BLaER1 treated with 17β-estradiol and CSF1 and Interleukin-3, amounts not matched to agents 10 nM and 100 nM (cell line): ENCODE measurements at regions not wholly inside any gene's neighbourhood (a gene's known extent, or its start where the extent isn't known, plus 50 kb on each side); places are given as distances from the start of the nearest gene placed in this dataset.

ENCODE experiments used
- H3K27ac ChIP-seq, 11 experiments: shearing (Covaris generic); formaldehyde crosslinking; 2 replicates each; pipeline ENCODE4 v1.8.1; 2022
- H3K27me3 ChIP-seq, 11 experiments: shearing (Covaris generic); formaldehyde crosslinking; 2 replicates each; pipeline ENCODE4 v1.8.1; 2022
- H3K36me3 ChIP-seq, 11 experiments: shearing (Covaris generic); formaldehyde crosslinking; 2 replicates each; pipeline ENCODE4 v1.8.1; 2022
- H3K4me1 ChIP-seq, 10 experiments: shearing (Covaris generic); formaldehyde crosslinking; 2 replicates each; pipeline ENCODE4 v1.8.1; 2022
- H3K4me2 ChIP-seq, 11 experiments: shearing (Covaris generic); formaldehyde crosslinking; 2 replicates each; pipeline ENCODE4 v1.8.1; 2022
- H3K4me3 ChIP-seq, 10 experiments: shearing (Covaris generic); formaldehyde crosslinking; 2 replicates each; pipeline ENCODE4 v1.8.1; 2022
- H3K9ac ChIP-seq, 11 experiments: shearing (Covaris generic); formaldehyde crosslinking; 2 replicates each; pipeline ENCODE4 v1.8.1; 2022
- H3K9me3 ChIP-seq, 11 experiments: shearing (Covaris generic); formaldehyde crosslinking; replicated peaks in 1 of 11; 2 replicates each; pipeline ENCODE4 v1.8.1; 2022
- H4K20me1 ChIP-seq, 11 experiments: shearing (Covaris generic); formaldehyde crosslinking; 2 replicates each; pipeline ENCODE4 v1.8.1; 2022
- Cebpa-rat ChIP-seq, 11 experiments: shearing (Covaris generic); IDR thresholded peaks; 2 replicates each; pipeline ENCODE4 v1.8.1; 2022

DNA sequence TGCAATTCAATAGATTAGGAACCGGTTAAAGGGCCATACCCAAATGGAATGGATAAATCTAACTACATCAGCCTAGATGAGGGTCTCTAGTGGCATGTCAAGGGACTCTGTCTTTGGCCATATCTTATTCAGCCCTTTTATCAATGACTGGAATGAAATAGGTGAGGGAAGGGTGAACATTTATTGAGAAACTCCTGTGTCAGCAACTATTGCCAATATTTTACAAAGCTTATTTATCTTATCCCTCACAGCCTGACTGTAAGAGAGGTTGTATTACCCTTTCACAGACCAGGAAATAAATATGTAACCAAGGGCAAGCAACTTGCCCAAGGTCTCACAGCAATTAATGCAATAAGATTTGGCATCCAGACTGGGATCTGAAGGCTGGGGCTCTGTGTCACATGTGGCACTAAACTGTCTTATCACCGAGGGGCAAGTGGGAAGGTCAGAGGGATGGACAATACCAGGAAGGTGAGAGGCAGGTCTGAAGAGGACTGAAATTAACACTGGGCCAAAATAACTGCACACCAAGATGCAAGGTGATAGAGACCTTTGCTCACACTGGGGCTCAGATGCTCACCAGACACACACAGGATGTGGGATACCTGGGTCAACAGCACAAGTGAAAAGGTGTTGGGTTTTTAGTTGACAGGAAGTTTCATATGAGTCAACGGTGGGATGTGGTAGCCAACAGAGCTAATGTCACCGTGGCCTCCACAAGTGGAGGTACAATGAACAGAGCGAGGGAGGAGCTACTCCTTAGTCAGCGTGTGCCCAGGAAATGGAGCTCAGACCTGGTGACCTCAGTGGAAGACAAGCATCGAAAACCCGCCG is 261.3 kb downstream of the RPLP1 start:
- no peak for TF ChIP-seq Cebpa-rat (IDR thresholded peaks at IDR 0.05)
- Histone ChIP-seq H4K20me1 (no peaks in the 10 kb centered on the region), H3K9me3 (peaks cover 4 to 17% (median 9%) of the 10 kb centered on the region in 11 experiments), H3K4me1 (peaks cover 5 to 41% (median 17%) of the 10 kb centered on the region in 10 experiments), H3K27ac (no peak overlapping the region), H3K4me2 (peak overlapping the region in 2 of 11 experiments; percentile 19 to 45; a peak in 2 of 22 replicates), H3K9ac (no peak overlapping the region), H3K36me3 (no peaks in the 10 kb centered on the region), H3K27me3 (peaks cover 0 to 38% (median 21%) of the 10 kb centered on the region in 11 experiments; a peak in 12 of 22 replicates), H3K4me3 (no peak overlapping the region)

DNA sequence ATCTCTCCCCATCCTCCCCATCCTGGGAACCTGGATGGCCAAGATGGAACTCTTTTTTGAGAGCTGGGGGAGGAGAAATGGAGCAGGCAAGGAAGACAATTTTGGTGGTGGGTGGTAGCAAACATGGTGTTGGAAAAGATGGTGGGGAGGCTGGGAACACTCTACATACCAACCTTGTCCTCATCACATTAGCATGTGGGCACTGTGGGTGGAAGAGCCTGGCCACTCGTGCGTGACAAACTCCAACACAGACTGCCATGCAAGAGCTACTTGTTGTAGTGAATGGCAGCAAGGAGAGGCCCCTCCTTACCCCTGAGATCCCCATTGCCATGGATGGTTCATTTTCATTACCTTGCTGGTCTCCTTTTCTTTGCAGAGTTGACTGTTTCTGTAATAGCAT is 262.6 kb downstream of the RPLP1 start:
- peaks cover 18 to 53% (median 30%) of the 10 kb centered on the region in 10 experiments for H3K4me1 ChIP-seq
- H3K9ac ChIP-seq = no peak overlapping the region
- peaks cover 5 to 47% (median 24%) of the 10 kb centered on the region in 11 experiments; a peak in 21 of 22 replicates for H3K27me3 ChIP-seq
- no peaks in the 10 kb centered on the region for H3K36me3 ChIP-seq
- H3K9me3 ChIP-seq = 0 out of 22 replicates have a peak, but pooled peaks cover 0 to 4% (median 0%) of the 10 kb centered on the region in 11 experiments
- peak overlapping the region in 4 of 11 experiments; percentile 3 to 44 (median 21); a peak in 5 of 22 replicates for H3K4me2 ChIP-seq
- TF ChIP-seq Cebpa-rat (IDR thresholded peaks at IDR 0.05) = no peak
- H3K27ac ChIP-seq = no peak overlapping the region
- no peaks in the 10 kb centered on the region for H4K20me1 ChIP-seq
- no peak overlapping the region for H3K4me3 ChIP-seq

DNA sequence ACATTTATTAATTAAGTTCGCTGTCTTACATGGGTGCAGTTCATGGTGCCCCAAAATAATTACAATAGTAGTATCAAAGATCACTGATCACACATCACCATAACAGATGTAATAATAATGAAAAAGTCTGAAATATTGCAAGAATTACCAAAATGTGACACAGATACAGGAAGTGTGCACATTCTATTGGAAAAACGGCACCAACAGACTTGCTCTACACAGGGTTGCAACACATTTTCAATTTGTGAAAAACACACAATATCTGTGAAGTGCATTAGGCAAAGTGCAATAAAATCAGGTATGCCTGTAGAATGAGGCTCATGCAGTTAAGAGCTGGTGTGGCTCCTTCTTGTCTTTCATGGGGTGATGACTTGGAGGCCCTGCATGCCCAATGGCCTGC is 265.8 kb downstream of the RPLP1 start:
- TF ChIP-seq Cebpa-rat (IDR thresholded peaks at IDR 0.05) = no peak
- Histone ChIP-seq H3K4me3 (no peak overlapping the region), H3K4me1 (peaks cover 39 to 83% (median 56%) of the 10 kb centered on the region in 10 experiments), H3K9ac (peak overlapping the region in 1 of 11 experiments; percentile 6; a peak in 2 of 22 replicates), H3K9me3 (no peaks in the 10 kb centered on the region), H4K20me1 (peaks cover 0 to 9% (median 0%) of the 10 kb centered on the region in 11 experiments; a peak in 3 of 22 replicates), H3K4me2 (peak overlapping the region; percentile 68 to 93 (median 80)), H3K27ac (peak overlapping the region in 4 of 11 experiments; percentile 46 to 81 (median 68); a peak in 9 of 22 replicates), H3K36me3 (no peaks in the 10 kb centered on the region), H3K27me3 (peaks cover 22 to 71% (median 48%) of the 10 kb centered on the region in 11 experiments)

DNA sequence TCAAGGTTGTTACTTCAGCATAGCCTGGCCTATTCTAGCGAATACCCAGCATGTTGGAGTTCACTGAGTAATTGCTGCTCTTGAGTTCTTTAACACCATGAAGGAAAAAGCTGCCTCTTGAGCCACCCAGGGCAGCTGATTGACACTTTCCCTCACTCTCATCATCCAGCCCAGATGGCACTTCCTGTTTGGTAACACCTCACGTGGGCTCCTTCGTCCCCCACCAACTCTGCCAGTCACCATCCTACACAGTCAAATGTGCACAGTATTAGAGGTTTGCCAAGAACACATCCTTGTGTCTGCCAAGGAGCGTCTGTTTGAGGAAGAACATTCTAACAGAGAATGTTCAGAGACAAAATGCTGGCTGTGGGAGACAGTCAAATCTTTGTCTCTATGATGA is 266.3 kb downstream of the RPLP1 start:
- H3K9ac ChIP-seq = peak overlapping the region in 3 of 11 experiments; percentile 32 to 60 (median 56); a peak in 5 of 22 replicates

DNA sequence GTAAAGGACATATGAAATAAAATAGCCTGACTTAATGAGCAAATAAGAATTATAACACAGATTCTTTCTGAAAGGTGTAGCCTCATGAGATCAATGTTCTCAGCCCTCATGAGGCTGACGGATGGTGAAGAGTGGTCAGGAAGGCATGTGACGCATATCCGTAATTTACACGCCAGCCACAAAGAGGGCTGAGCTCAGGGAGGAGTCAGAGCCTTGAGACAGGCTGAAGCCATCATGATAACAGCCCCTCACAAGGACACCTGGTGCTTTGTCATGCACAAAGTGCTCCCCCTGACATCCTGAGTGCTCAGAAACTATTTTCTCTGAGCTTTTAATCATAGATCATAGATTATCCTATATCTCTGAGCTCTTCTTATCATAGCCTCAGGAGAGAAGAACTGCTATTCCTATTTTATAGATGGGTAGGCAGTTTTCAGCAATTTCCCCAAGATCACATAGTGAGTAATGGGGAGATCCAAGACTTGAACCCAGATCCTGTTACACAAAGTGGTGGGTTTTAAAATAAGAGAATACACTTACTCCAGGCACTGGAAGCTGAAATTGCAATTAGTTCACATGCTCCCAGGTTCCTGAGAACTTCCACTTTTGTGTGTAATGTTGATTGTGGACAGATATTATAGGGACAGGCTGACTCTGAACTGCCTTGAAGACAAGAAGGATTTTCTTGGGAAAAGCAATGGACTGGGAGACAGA is 267.1 kb downstream of the RPLP1 start:
- peak overlapping the region in 2 of 11 experiments; percentile 56 to 60; a peak in 2 of 22 replicates for H3K9ac ChIP-seq
- TF ChIP-seq Cebpa-rat (IDR thresholded peaks at IDR 0.05) = no peak
- peaks cover 0 to 15% (median 0%) of the 10 kb centered on the region in 11 experiments; a peak in 5 of 22 replicates for H4K20me1 ChIP-seq
- no peaks in the 10 kb centered on the region for H3K9me3 ChIP-seq
- peak overlapping the region; percentile 68 to 93 (median 80) for H3K4me2 ChIP-seq
- H3K4me3 ChIP-seq = no peak overlapping the region
- H3K27ac ChIP-seq = peak overlapping the region in 10 of 11 experiments; percentile 0 to 81 (median 40); a peak in 15 of 22 replicates
- H3K27me3 ChIP-seq = peaks cover 13 to 74% (median 53%) of the 10 kb centered on the region in 11 experiments
- no peaks in the 10 kb centered on the region for H3K36me3 ChIP-seq
- peaks cover 39 to 90% (median 68%) of the 10 kb centered on the region in 10 experiments for H3K4me1 ChIP-seq

More for the DNA sequence above, 266.3 kb downstream of the RPLP1 start:
- H3K27me3 ChIP-seq = peaks cover 21 to 73% (median 53%) of the 10 kb centered on the region in 11 experiments
- H3K4me1 ChIP-seq = peaks cover 39 to 88% (median 60%) of the 10 kb centered on the region in 10 experiments
- H3K4me2 ChIP-seq = peak overlapping the region; percentile 68 to 93 (median 80)
- peak overlapping the region in 9 of 11 experiments; percentile 16 to 81 (median 46); a peak in 13 of 22 replicates for H3K27ac ChIP-seq
- no peaks in the 10 kb centered on the region for H3K9me3 ChIP-seq
- H4K20me1 ChIP-seq = peaks cover 0 to 14% (median 0%) of the 10 kb centered on the region in 11 experiments; a peak in 5 of 22 replicates
- peak in 1 of 11 experiments; percentile 33; a peak in 2 of 22 replicates for TF ChIP-seq Cebpa-rat (IDR thresholded peaks at IDR 0.05)
- H3K36me3 ChIP-seq = no peaks in the 10 kb centered on the region
- H3K4me3 ChIP-seq = no peak overlapping the region

DNA sequence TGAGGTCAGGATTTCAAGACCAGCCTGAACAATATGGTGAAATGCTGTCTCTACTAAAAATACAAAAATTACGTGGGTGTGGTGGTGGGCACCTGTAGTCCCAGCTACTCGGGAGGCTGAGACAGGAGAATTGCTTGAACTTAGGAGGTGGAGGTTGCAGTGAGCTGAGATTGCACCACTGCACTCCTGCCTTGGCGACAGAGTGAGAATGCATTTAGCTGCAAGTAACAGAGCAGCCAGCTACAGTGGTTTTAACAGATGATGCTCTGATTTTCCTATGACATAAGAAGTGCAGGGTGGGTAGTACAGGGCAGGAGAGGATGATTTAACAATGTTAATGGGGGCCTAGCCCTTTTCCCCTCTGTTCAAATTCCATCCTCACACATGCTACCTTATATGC is 267.9 kb downstream of the RPLP1 start:
- H3K9me3 ChIP-seq = no peaks in the 10 kb centered on the region
- 0 out of 20 replicates have a peak overlapping the region, but pooled peaks of 1 of the 10 experiments have one; percentile 31 for H3K4me3 ChIP-seq
- peak overlapping the region; percentile 68 to 93 (median 80) for H3K4me2 ChIP-seq
- peak overlapping the region in 4 of 11 experiments; percentile 48 to 81 (median 56); a peak in 7 of 22 replicates for H3K27ac ChIP-seq
- H4K20me1 ChIP-seq = peaks cover 0 to 15% (median 0%) of the 10 kb centered on the region in 11 experiments; a peak in 5 of 22 replicates
- H3K9ac ChIP-seq = no peak overlapping the region; a peak in 1 of 22 replicates
- H3K4me1 ChIP-seq = peaks cover 39 to 91% (median 75%) of the 10 kb centered on the region in 10 experiments
- no peak for TF ChIP-seq Cebpa-rat (IDR thresholded peaks at IDR 0.05)
- no peaks in the 10 kb centered on the region for H3K36me3 ChIP-seq
- peaks cover 7 to 74% (median 55%) of the 10 kb centered on the region in 11 experiments; a peak in 20 of 22 replicates for H3K27me3 ChIP-seq

DNA sequence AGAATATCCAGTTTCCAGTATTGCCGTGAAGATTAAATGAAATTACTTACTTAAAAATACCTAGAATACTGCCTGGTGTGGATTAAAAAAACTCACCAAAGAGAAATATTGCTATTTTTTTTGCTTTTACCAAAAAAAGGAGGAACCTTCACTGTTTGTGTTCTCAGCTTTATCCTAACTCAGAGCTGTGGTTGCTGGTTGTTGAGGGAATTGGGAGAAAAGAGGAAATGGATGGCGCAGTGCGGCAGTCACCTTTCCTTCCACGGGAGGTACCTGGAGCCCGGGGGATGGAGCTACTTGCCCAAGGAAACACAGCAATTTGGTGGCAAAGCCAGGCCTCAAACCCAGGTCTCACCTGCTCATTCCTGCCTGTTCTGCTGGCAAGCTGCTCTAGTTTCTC is 270.3 kb downstream of the RPLP1 start:
- peaks cover 39 to 96% (median 79%) of the 10 kb centered on the region in 10 experiments for H3K4me1 ChIP-seq
- peak overlapping the region in 1 of 11 experiments; percentile 13; a peak in 1 of 22 replicates for H3K27ac ChIP-seq
- H3K36me3 ChIP-seq = no peaks in the 10 kb centered on the region
- H3K4me3 ChIP-seq = no peak overlapping the region
- peaks cover 17 to 85% (median 75%) of the 10 kb centered on the region in 11 experiments; a peak in 20 of 22 replicates for H3K27me3 ChIP-seq
- TF ChIP-seq Cebpa-rat (IDR thresholded peaks at IDR 0.05) = no peak
- H3K4me2 ChIP-seq = peak overlapping the region in 5 of 11 experiments; percentile 74 to 95 (median 91); a peak in 10 of 22 replicates
- H4K20me1 ChIP-seq = peaks cover 0 to 30% (median 0%) of the 10 kb centered on the region in 11 experiments; a peak in 6 of 22 replicates
- H3K9ac ChIP-seq = no peak overlapping the region
- no peaks in the 10 kb centered on the region for H3K9me3 ChIP-seq
